ENCODE measurements at regions not wholly inside any gene's neighbourhood (a gene's known extent, or its start where the extent isn't known, plus 50 kb on each side); places are given as distances from the start of the nearest gene placed in this dataset.
"Not testable (repeated sequence)": the region's sequence is repeated elsewhere in the genome, so short reads cannot be mapped to it uniquely, and the experiment has no call there.

DNA sequence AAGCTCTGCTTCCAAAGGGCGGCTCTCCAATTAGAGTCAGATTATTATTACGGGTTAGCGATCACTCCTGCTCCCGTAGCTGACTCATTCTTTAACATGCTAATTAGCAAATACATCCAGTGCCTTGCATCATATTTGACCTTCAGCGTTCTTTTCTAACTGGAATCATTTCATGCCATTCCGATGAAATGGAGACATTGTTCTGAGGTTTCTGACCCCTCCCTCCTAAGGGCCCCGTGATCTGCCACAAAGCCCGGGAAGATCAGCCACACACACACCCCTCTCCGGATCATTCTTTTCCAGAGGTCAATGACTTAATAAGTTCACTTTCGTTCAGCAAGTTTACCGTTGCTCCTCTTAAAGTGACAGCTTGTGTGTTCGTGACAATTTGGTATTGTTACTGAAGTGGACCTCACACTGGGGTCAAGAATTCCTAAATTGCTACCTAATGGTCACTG, 200.4 kb downstream of the RTP5 start:
- not testable (repeated sequence) for DNase-seq; H3K9me3 ChIP-seq (replicated peaks; ENCODE audit: control insufficient read depth, low read depth, low read length); H3K4me3 ChIP-seq (ENCODE audit: low read length); H3K4me1 ChIP-seq (ENCODE audit: control insufficient read depth, insufficient read depth, low read length); H3K27ac ChIP-seq (ENCODE audit: low read length); H3K27me3 ChIP-seq (ENCODE audit: control insufficient read depth, insufficient read depth, low read length); H3K36me3 ChIP-seq (ENCODE audit: control insufficient read depth, insufficient read depth, low read length)
- 40% methylated on average over 5 of the region's 12 CpGs for WGBS (ENCODE audit: insufficient coverage)

DNA sequence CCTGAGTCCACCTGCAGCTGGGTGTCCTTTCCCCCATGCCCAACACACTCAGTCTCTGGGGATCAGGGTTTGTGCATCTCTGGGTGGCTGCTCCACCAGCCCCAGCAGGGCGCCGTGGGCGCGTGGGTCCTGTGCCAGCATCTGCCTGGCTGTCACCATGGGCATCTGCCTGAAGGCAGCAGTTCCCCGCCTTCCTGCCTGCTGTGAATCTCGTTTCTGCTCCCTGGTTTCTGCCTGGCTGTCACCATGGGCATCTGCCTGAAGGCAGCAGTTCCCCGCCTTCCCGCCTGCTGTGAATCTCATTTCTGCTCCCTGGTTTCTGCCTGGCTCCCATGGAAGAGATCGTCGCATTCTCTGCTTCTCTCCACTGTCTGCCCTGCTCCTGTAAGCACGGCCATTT, 201.2 kb downstream of the RTP5 start:
- H3K36me3 ChIP-seq (ENCODE audit: control insufficient read depth, insufficient read depth, low read length); DNase-seq; H3K27ac ChIP-seq (ENCODE audit: low read length); H3K27me3 ChIP-seq (ENCODE audit: control insufficient read depth, insufficient read depth, low read length); H3K4me3 ChIP-seq (ENCODE audit: low read length); H3K4me1 ChIP-seq (ENCODE audit: control insufficient read depth, insufficient read depth, low read length); H3K9me3 ChIP-seq (replicated peaks; ENCODE audit: control insufficient read depth, low read depth, low read length): not testable (repeated sequence)
- WGBS (ENCODE audit: insufficient coverage): 61% methylated on average over 4 of the region's 11 CpGs

DNA sequence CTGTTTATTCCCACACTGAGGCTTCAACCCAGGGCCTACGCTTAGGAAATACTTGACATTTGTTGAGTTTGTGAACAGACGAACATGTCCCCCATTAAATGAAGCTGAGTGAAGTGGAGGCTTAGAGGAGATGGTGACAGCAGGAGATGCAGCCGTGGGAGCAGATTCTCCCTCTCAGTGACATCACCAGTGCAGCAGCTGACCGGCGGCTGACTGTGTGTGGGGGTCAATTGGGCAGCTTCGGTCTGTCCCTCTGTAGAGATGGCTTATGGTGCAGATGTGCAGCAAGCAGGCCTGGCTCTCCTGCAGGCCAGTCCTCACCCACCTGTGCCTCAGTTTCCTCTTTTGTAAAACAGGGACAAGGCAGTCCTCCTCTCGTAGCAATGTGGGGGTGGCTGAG, 201.8 kb downstream of the RTP5 start:
- not testable (repeated sequence) for H3K4me1 ChIP-seq (ENCODE audit: control insufficient read depth, insufficient read depth, low read length); H3K27me3 ChIP-seq (ENCODE audit: control insufficient read depth, insufficient read depth, low read length); H3K27ac ChIP-seq (ENCODE audit: low read length); H3K9me3 ChIP-seq (replicated peaks; ENCODE audit: control insufficient read depth, low read depth, low read length); H3K36me3 ChIP-seq (ENCODE audit: control insufficient read depth, insufficient read depth, low read length); DNase-seq; H3K4me3 ChIP-seq (ENCODE audit: low read length)
- 37% methylated on average over 3 of the region's 7 CpGs for WGBS (ENCODE audit: insufficient coverage)

DNA sequence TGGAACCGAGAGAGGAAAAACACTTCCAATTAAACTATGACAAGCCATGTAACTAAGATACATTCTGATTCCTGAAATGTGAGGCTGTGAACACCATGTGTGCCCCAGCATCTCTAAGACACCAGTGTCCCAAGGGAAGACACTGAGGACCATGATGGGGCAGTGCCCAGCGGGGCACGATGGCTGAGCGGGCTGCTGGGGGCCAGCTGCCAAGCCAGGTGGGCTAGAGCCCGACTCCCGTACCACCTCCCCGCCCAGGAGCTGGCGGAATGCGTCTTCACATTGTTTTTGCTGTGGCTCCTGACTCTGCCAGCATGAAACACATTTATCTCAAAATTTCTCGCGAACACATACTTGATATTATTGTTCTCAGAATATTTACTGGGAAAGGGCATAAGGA, 202.4 kb downstream of the RTP5 start:
- 86% methylated on average over 3 of the region's 11 CpGs for WGBS (ENCODE audit: insufficient coverage)
- H3K27me3 ChIP-seq (ENCODE audit: control insufficient read depth, insufficient read depth, low read length); H3K4me1 ChIP-seq (ENCODE audit: control insufficient read depth, insufficient read depth, low read length); H3K4me3 ChIP-seq (ENCODE audit: low read length); H3K27ac ChIP-seq (ENCODE audit: low read length); DNase-seq; H3K9me3 ChIP-seq (replicated peaks; ENCODE audit: control insufficient read depth, low read depth, low read length); H3K36me3 ChIP-seq (ENCODE audit: control insufficient read depth, insufficient read depth, low read length): not testable (repeated sequence)

DNA sequence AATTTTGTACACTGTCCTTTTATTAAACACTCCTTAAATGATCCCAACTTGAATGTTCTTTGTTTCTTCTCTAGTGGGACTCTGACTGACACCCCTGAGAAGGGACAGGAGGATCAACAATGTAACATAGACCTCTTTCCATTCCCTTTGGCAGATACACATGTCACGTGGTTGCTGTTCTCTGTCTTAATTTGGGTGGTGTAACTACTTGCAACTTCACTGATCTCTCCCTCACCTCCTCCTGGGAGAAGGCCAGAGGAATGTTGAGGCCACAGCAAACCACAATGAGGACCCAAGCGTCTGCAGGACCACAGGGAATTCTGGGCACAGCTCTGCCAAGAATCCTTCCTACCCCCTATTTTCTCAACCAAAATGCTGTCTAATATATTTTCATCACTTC, 205.6 kb downstream of the RTP5 start:
- 20% methylated on average over 1 of the region's 2 CpGs for WGBS (ENCODE audit: insufficient coverage)

DNA sequence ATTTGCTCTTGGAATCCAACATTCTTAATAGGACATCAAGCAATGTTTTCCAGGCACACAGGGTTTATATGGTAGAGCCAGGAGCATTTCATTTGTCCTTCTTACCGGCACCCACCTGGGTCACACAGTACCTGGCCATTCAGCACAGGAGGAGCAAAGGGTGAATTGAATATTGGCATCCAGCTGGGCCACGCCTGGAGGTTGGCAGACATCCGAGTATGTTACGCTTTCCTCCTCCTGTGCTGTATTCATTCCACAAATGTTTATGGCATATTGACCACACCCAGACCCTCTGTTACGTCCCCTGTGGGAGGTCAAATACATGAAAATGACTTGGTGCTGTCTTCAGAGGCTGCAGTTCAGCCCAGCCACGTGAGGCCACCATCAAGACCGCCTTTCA, 206.2 kb downstream of the RTP5 start:
- no peaks in the 10 kb centered on the region for H3K4me1 ChIP-seq (ENCODE audit: control insufficient read depth, insufficient read depth, low read length)
- no peak overlapping the region for H3K27ac ChIP-seq (ENCODE audit: low read length)
- WGBS (ENCODE audit: insufficient coverage): 26% methylated on average over 4 of the region's 7 CpGs
- no peaks in the 10 kb centered on the region for H3K9me3 ChIP-seq (replicated peaks; ENCODE audit: control insufficient read depth, low read depth, low read length)
- H3K4me3 ChIP-seq (ENCODE audit: low read length): no peak overlapping the region
- H3K27me3 ChIP-seq (ENCODE audit: control insufficient read depth, insufficient read depth, low read length): peaks cover 2% of the 10 kb centered on the region
- DNase-seq: no peak
- no peaks in the 10 kb centered on the region for H3K36me3 ChIP-seq (ENCODE audit: control insufficient read depth, insufficient read depth, low read length)

More for the DNA sequence above, 205.6 kb downstream of the RTP5 start:
- Histone ChIP-seq H3K36me3 (ENCODE audit: control insufficient read depth, insufficient read depth, low read length) (no peaks in the 10 kb centered on the region), H3K27ac (ENCODE audit: low read length) (no peak overlapping the region), H3K4me1 (ENCODE audit: control insufficient read depth, insufficient read depth, low read length) (no peaks in the 10 kb centered on the region), H3K9me3 (replicated peaks; ENCODE audit: control insufficient read depth, low read depth, low read length) (no peaks in the 10 kb centered on the region), H3K27me3 (ENCODE audit: control insufficient read depth, insufficient read depth, low read length) (peaks cover 2% of the 10 kb centered on the region), H3K4me3 (ENCODE audit: low read length) (no peak overlapping the region)
- DNase-seq: no peak

DNA sequence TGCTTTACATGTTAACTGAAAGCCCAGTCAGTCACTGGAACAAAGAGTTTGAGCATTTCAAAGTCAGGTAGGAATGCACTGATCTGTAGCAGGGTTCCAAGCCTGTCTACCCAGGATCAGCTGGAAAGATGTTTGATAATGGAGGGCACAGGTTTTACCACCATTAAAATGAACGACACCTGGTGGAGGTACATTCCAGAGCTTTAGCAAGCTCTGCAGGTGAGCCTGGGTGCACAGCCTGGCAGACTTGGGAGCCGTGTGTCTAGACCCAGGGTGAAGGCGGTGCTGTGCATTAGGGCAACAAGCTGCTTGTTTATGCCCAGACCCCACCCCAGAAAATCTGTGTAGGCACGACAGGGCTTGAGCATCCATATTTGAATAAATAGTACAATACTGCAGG, 206.7 kb downstream of the RTP5 start:
- WGBS (ENCODE audit: insufficient coverage): 72% methylated on average over 2 of the region's 4 CpGs
- not testable (repeated sequence) for H3K36me3 ChIP-seq (ENCODE audit: control insufficient read depth, insufficient read depth, low read length); H3K4me1 ChIP-seq (ENCODE audit: control insufficient read depth, insufficient read depth, low read length); H3K27ac ChIP-seq (ENCODE audit: low read length); H3K4me3 ChIP-seq (ENCODE audit: low read length); H3K9me3 ChIP-seq (replicated peaks; ENCODE audit: control insufficient read depth, low read depth, low read length); DNase-seq; H3K27me3 ChIP-seq (ENCODE audit: control insufficient read depth, insufficient read depth, low read length)

DNA sequence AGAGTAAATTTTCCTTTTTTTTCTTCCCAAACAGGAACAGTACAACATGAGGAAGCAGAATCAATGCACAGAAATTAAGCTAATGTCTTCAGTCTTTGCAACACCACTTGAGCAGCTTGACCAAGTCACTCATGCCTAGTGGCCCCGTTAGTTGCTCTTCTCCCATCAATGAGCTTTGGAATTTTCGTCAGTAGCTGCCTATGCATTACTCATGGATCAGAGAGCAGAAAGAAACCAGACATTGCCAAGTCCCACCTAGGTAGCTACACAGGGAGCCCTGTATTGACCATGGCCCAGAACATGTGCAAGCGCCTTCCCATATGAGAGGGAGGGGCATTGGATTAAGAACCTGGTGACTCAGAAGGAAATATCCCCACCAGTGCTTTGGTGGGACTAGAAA, 208.9 kb downstream of the RTP5 start:
- H3K27ac ChIP-seq (ENCODE audit: low read length); H3K9me3 ChIP-seq (replicated peaks; ENCODE audit: control insufficient read depth, low read depth, low read length); H3K27me3 ChIP-seq (ENCODE audit: control insufficient read depth, insufficient read depth, low read length); H3K4me1 ChIP-seq (ENCODE audit: control insufficient read depth, insufficient read depth, low read length); H3K36me3 ChIP-seq (ENCODE audit: control insufficient read depth, insufficient read depth, low read length); DNase-seq; H3K4me3 ChIP-seq (ENCODE audit: low read length): not testable (repeated sequence)
- WGBS (ENCODE audit: insufficient coverage): 30% methylated on average over 2 of the region's 3 CpGs

DNA sequence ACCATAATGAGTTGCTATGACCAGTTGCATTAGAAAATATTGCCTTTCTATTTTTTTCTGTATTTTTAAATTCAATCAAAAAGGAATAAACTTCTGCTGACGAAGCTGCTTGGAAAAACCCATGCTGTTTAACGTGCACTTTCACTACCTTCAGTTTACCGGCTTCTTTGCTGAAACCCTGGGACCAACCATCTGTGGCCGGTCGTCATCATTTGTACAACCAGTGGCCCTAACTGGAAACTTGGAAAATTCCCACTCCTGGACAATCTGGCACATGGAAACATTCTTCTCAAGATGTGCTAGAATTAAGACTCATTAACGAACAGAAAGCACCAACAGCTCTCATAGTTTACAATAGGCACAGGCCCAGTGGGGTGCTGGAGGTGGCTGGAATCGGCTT, 210.3 kb downstream of the RTP5 start:
- WGBS (ENCODE audit: insufficient coverage): 51% methylated on average over 3 of the region's 7 CpGs
- not testable (repeated sequence) for H3K36me3 ChIP-seq (ENCODE audit: control insufficient read depth, insufficient read depth, low read length); H3K27ac ChIP-seq (ENCODE audit: low read length); H3K4me1 ChIP-seq (ENCODE audit: control insufficient read depth, insufficient read depth, low read length); H3K4me3 ChIP-seq (ENCODE audit: low read length); DNase-seq; H3K9me3 ChIP-seq (replicated peaks; ENCODE audit: control insufficient read depth, low read depth, low read length); H3K27me3 ChIP-seq (ENCODE audit: control insufficient read depth, insufficient read depth, low read length)

DNA sequence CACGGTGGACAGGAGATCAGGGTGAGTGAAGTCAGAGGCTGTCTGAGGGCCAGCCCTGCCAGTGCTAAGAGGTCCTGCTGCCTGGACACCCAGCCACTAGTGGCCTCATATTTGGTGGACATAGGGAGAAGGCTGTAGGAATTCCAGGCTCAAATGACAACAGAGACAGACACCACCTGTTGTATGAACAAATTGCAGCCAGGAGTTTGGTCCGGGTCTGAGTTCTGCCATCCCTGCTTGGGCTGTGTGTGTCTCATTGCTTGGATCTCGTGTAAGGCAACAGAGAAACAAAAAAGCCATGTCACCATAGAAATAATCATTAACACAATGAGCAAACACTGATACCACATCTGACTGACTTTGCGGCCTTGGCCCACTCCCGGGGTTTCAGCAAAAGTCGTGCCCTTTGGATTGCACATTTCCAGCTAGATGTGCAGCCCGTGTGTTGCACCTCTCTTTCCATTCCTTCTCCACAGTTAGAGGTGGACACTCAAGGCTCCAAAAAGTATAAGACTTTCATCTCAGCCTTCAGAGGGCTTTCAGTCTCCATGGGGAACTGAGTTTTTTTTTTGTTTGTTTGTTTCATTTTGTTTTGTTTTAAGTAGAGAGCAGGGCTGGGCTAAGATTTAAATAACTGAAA, 211.2 kb downstream of the RTP5 start:
- not testable (repeated sequence) for H3K4me1 ChIP-seq (ENCODE audit: control insufficient read depth, insufficient read depth, low read length); H3K27me3 ChIP-seq (ENCODE audit: control insufficient read depth, insufficient read depth, low read length); H3K9me3 ChIP-seq (replicated peaks; ENCODE audit: control insufficient read depth, low read depth, low read length); H3K36me3 ChIP-seq (ENCODE audit: control insufficient read depth, insufficient read depth, low read length); H3K27ac ChIP-seq (ENCODE audit: low read length); DNase-seq; H3K4me3 ChIP-seq (ENCODE audit: low read length)
- 78% methylated on average over 5 of the region's 7 CpGs for WGBS (ENCODE audit: insufficient coverage)

DNA sequence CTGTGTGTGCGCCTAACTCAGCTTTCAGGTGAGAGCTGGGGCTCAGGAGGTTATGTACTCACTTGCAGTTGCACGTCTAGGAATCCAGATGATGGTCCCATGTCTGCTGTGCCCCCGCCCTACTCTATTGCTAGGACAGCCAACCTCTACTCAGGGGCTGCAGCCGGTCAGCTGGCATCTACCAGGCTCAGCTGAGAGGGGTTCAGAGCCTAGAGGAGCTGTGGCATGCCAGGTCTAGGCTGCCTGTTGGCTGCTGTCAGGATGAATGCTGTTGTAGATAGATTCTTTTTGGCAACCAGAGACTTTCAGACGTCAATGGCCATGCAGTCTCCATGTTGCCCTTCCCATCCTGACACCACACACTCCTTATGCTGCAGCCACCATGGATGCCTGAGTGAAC, 214.5 kb downstream of the RTP5 start:
- H3K27ac ChIP-seq (ENCODE audit: low read length); H3K36me3 ChIP-seq (ENCODE audit: control insufficient read depth, insufficient read depth, low read length); DNase-seq; H3K9me3 ChIP-seq (replicated peaks; ENCODE audit: control insufficient read depth, low read depth, low read length); H3K27me3 ChIP-seq (ENCODE audit: control insufficient read depth, insufficient read depth, low read length); H3K4me3 ChIP-seq (ENCODE audit: low read length); H3K4me1 ChIP-seq (ENCODE audit: control insufficient read depth, insufficient read depth, low read length): not testable (repeated sequence)
- no CpG with 5 or more reads among the region's 5 CpGs for WGBS (ENCODE audit: insufficient coverage)
